ENCODE measurements at regions not wholly inside any gene's neighbourhood (a gene's known extent, or its start where the extent isn't known, plus 50 kb on each side); places are given as distances from the start of the nearest gene placed in this dataset.

DNA sequence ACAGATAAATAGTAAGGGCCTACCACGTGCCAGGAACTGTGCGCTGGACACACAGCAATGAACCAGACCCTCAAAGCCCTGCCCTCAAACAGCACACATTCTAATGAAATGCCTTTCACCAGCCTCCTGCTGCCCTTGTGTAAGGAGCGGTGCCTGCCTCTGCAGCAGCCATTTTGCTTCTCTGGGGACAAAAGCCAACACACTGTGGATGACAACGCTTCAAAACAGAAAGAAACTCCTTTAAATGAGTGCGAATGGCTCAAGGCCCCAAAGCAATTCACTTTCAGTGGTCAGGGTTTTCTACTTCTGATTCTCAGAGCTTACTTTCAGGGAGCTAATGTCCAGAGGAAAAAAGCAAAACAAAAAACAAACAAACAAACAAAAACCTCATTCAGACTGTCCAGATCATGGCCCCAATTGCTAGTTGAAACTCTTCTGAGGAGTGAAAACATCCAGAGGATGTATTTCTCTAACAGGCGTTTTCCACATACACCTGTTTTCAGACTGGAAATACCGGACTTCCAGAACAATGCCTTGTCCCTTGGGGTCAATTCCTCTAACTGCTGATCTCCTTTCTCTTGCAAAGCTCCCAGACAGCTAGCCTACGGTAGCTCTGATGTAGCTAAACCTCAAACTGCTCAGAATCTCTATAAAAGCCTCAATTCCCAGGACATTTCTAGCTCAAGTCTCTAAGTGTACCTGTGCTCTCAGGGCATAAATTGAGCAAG, 323.3 kb upstream of the ZNF521 start:
- H3K36me3 Mint-ChIP-seq (ENCODE audit: insufficient read depth, unreplicated experiment): no peaks in the 10 kb centered on the region
- H3K27ac Mint-ChIP-seq (ENCODE audit: unreplicated experiment): no peak overlapping the region
- no peaks in the 10 kb centered on the region for H3K4me1 Mint-ChIP-seq (ENCODE audit: low read depth, unreplicated experiment)
- intact Hi-C loops (cut with micrococcal nuclease; ENCODE audit: unreplicated experiment): no loop called here
- no peak for DNase-seq
- H3K4me3 Mint-ChIP-seq (ENCODE audit: low read depth, unreplicated experiment): no peak overlapping the region
- peaks cover 5% of the 10 kb centered on the region for H3K9me3 Mint-ChIP-seq (ENCODE audit: low read depth, unreplicated experiment)
- TF ChIP-seq, protein P1, sequence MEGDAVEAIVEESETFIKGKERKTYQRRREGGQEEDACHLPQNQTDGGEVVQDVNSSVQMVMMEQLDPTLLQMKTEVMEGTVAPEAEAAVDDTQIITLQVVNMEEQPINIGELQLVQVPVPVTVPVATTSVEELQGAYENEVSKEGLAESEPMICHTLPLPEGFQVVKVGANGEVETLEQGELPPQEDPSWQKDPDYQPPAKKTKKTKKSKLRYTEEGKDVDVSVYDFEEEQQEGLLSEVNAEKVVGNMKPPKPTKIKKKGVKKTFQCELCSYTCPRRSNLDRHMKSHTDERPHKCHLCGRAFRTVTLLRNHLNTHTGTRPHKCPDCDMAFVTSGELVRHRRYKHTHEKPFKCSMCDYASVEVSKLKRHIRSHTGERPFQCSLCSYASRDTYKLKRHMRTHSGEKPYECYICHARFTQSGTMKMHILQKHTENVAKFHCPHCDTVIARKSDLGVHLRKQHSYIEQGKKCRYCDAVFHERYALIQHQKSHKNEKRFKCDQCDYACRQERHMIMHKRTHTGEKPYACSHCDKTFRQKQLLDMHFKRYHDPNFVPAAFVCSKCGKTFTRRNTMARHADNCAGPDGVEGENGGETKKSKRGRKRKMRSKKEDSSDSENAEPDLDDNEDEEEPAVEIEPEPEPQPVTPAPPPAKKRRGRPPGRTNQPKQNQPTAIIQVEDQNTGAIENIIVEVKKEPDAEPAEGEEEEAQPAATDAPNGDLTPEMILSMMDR (IDR thresholded peaks at IDR 0.05; ENCODE audit: unreplicated experiment): no peak
- no TSS peak for BruUV-seq (replicated peaks)
- H3K27me3 Mint-ChIP-seq (ENCODE audit: unreplicated experiment): peaks cover 17% of the 10 kb centered on the region
- CTCF ChIA-PET: no interaction called here

DNA sequence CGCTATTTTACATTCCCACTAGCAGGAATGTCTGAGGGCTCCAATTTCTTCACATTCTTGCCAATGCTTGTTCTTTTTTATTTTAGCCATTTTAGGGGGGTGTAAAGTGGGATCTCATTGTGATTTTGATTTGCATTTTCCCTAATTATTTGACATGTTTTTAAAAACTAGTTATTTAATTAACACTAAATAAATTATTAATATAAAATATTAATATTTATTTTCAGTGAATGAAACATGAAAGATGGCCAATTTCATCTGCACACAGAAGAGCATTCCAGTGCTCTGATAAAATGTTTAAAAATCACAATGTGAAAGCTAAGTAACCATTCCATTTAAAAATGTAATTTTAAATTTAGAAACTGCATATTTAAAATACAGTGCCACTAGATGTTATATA, 322.2 kb upstream of the ZNF521 start:
- peaks cover 7% of the 10 kb centered on the region for H3K9me3 Mint-ChIP-seq (ENCODE audit: low read depth, unreplicated experiment)
- peaks cover 13% of the 10 kb centered on the region for H3K27me3 Mint-ChIP-seq (ENCODE audit: unreplicated experiment)
- TF ChIP-seq, protein P1 (IDR thresholded peaks at IDR 0.05; ENCODE audit: unreplicated experiment): no peak
- intact Hi-C loops (cut with micrococcal nuclease; ENCODE audit: unreplicated experiment): no loop called here
- CTCF ChIA-PET: no interaction called here
- DNase-seq: no peak
- H3K36me3 Mint-ChIP-seq (ENCODE audit: insufficient read depth, unreplicated experiment): no peaks in the 10 kb centered on the region
- H3K27ac Mint-ChIP-seq (ENCODE audit: unreplicated experiment): no peak overlapping the region
- H3K4me3 Mint-ChIP-seq (ENCODE audit: low read depth, unreplicated experiment): no peak overlapping the region
- no peaks in the 10 kb centered on the region for H3K4me1 Mint-ChIP-seq (ENCODE audit: low read depth, unreplicated experiment)
- BruUV-seq (replicated peaks): no TSS peak

DNA sequence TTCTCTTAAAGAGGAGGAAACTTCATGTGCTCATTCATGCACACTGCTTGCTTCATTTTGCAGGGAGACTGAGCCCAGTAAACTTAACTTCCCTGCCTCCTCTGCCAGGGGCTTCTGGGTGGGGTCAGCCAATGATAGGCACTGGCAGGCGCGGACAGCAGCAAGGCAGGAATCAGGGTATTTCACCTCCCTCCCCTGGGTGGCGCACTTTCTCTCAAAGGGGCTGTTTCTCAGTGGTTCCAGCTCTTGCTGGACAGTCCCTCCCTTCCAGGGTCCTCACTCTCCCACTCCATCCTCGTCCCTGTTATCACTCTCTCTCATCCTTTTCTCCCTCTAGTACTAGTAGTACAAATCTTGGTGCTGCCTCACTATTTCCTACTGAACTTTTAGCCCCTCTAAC, 320.5 kb upstream of the ZNF521 start:
- peaks cover 7% of the 10 kb centered on the region for H3K9me3 Mint-ChIP-seq (ENCODE audit: low read depth, unreplicated experiment)
- peaks cover 25% of the 10 kb centered on the region for H3K27me3 Mint-ChIP-seq (ENCODE audit: unreplicated experiment)
- no peaks in the 10 kb centered on the region for H3K36me3 Mint-ChIP-seq (ENCODE audit: insufficient read depth, unreplicated experiment)
- DNase-seq: no peak
- CTCF ChIA-PET: no interaction called here
- no peaks in the 10 kb centered on the region for H3K4me1 Mint-ChIP-seq (ENCODE audit: low read depth, unreplicated experiment)
- BruUV-seq (replicated peaks): no TSS peak
- intact Hi-C loops (cut with micrococcal nuclease; ENCODE audit: unreplicated experiment): no loop called here
- no peak overlapping the region for H3K4me3 Mint-ChIP-seq (ENCODE audit: low read depth, unreplicated experiment)
- TF ChIP-seq, protein P1 (IDR thresholded peaks at IDR 0.05; ENCODE audit: unreplicated experiment): no peak
- no peak overlapping the region for H3K27ac Mint-ChIP-seq (ENCODE audit: unreplicated experiment)

DNA sequence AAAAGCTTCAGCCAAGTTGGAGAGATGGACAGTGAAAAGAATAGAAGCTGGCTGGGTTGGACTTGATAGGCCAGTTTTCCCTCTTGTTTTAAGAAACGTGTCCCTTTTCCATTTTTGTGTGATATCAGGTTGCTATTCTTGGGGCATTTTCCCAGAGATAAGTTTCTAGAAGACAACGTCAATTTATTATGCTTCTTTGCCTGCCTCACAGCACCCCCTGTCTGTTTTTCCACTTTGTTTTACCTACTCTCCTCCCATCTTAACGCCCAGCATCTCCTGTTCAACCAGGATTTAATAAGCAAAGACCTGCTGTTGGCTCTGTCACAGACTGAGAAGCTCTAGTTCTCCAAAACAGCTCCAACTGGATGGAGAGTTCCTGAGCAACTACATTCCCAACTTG, 317.8 kb upstream of the ZNF521 start:
- no TSS peak for BruUV-seq (replicated peaks)
- intact Hi-C loops (cut with micrococcal nuclease; ENCODE audit: unreplicated experiment): no loop called here
- Mint-ChIP-seq H3K4me3 (ENCODE audit: low read depth, unreplicated experiment) (no peak overlapping the region), H3K27me3 (ENCODE audit: unreplicated experiment) (peaks cover 17% of the 10 kb centered on the region), H3K27ac (ENCODE audit: unreplicated experiment) (no peak overlapping the region), H3K36me3 (ENCODE audit: insufficient read depth, unreplicated experiment) (no peaks in the 10 kb centered on the region), H3K9me3 (ENCODE audit: low read depth, unreplicated experiment) (peaks cover 10% of the 10 kb centered on the region), H3K4me1 (ENCODE audit: low read depth, unreplicated experiment) (no peaks in the 10 kb centered on the region)
- CTCF ChIA-PET: no interaction called here
- TF ChIP-seq, protein P1 (IDR thresholded peaks at IDR 0.05; ENCODE audit: unreplicated experiment): no peak
- no peak for DNase-seq
